Muscle of arm (tissue), 1 donor: ENCODE measurements at regions not wholly inside any gene's neighbourhood (a gene's known extent, or its start where the extent isn't known, plus 50 kb on each side); places are given as distances from the start of the nearest gene placed in this dataset.
A peak's percentile ranks its signal among the peaks of the same experiment; 100 is the strongest.

Source experiments
- DNase-seq: peaks from one replicate; pipeline ENCODE4 v3.0.0-alpha.2; 2013

- DNase-seq, result no peak
Observed at GRCh38 chr13:29713839-29714238, 118.4 kb upstream of the SLC7A1 start.

GRCh38 chr13:29711776-29712175, 116.3 kb upstream of the SLC7A1 start:
- DNase-seq, result no peak

- no peak for DNase-seq
Observed at GRCh38 chr13:29710511-29710910, 115.0 kb upstream of the SLC7A1 start.

GRCh38 chr13:29709407-29710069, 114.0 kb upstream of the SLC7A1 start:
- no peak for DNase-seq

DNA sequence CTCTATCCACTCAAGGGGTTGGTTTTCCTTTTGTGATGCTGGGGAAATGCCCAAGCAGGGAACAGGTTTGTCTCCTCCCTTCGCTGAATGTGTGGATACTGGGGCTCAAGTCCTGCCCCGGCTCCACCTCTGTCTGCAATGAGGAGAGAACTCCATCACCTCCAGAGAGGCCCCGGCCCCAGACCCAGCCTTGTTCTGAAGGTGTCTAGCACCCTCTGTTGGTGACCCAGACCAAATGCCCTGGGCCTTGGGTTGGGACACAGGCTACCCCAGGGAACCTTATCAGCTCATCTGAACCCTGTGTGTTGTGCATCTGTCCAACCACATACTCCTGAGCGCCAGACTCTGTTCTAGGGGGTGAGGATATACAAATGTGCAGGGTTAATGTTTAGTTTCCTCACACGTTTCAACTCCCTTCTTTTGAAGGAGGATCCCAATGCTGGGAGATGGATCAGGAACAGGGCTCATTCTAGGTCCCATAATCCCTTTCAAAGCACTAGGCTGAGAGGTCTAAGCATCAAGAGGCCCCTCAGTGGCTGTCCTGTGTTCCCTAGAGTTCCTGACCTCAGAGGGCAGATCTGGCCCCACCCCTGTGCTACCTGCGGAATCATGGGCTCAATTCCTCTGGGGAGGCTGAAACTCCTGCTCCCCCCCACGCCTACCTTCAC, 112.5 kb upstream of the SLC7A1 start:
- DNase-seq, result no peak

GRCh38 chr13:29706923-29707322, 111.4 kb upstream of the SLC7A1 start:
- DNase-seq, result no peak

DNA sequence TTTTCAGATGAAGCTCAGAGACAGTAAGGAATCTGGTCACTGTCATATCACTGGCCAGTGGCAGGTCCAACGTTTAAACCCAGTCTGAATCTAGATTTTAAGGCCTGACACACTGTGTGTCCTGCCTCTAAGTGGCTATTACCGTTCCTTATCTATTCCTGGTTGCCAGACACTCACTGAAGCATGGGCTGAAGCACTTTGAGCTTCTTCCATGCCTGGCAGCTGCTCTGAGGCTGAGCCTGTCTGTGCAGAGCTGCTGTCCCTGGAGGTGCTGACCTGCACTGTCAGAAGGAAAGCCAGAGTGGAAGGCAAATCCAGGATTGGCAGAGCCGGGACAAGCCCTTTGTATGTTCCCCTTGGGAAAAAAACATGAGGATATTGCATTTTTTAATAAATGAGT, 109.2 kb upstream of the SLC7A1 start:
- DNase-seq, result no peak

DNA sequence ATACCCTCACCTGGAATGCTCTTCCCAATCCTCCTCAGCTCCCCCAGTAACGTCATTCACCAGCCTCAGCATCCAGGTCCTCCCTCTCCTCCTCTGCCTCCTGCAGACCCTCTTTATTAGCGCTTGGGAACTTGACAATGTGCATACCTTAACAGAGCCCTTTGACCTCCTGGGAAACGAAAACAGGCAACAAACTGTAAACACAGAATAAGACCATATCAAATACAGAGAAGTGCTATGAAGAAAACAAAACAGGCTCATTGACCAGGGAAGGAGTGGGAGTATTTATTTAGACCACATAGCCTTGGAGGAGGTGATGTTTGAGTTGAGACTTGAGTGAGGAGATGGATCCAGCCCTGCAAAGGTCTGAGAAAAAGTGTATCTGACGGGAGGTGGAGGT, 107.9 kb upstream of the SLC7A1 start:
- DNase-seq, result no peak

GRCh38 chr13:29702912-29703351, 107.4 kb upstream of the SLC7A1 start:
- peak; percentile 17 for DNase-seq

DNA sequence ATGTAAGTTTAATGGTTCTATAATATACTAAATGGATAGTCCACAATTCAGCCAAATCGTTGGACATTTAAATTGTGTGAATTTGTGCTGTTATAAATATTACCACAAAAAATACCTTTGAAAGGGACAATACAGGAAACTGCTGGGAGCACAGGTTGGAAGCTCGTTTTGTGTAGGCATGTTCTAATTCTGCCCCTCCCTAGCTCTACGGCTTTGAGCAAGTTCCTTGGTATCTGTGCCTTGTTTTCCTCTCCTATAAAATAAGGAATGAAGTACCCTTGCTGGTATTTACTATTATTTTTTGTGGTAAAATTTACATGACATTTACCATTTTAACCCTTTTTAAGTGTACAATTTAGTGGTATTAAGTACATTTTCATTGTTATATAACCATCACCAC, 102.6 kb upstream of the SLC7A1 start:
- DNase-seq, result no peak

- DNase-seq, result no peak
Observed at GRCh38 chr13:29696606-29697005, 101.1 kb upstream of the SLC7A1 start.

DNA sequence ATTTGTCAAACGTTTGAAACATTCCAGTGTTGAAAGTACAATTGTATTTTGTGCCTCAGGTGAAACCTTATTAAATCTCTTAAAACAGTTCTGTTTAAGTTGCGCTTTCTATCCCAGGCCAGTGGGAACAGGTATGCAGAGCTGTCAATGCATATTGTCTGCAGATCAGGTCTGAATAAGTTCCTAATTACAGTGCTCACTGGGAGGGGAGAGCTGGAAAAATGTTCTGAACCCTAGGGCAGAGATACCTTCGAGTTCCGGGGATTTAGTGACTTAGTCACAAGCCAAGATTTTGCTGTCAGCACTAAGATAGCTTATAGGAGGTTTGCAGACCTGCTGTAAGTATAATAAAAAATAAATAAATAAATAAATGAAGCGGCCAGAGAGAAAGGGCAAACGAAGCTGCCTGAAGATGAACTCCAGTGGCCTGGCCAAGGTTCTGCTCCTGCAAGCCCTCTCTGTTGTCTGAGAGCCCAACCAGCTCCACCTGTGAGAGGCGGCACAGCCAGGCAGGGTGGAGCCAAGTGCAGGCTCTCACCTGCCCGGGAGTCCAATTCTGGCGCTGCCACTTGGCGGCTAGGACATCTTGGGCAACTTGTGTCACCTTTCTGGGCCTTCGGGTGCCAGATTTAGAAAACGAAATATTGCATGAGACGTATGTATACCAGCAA, 97.9 kb upstream of the SLC7A1 start:
- no peak for DNase-seq

- DNase-seq, result no peak
Observed at GRCh38 chr13:29689548-29689947, 94.1 kb upstream of the SLC7A1 start.

DNA sequence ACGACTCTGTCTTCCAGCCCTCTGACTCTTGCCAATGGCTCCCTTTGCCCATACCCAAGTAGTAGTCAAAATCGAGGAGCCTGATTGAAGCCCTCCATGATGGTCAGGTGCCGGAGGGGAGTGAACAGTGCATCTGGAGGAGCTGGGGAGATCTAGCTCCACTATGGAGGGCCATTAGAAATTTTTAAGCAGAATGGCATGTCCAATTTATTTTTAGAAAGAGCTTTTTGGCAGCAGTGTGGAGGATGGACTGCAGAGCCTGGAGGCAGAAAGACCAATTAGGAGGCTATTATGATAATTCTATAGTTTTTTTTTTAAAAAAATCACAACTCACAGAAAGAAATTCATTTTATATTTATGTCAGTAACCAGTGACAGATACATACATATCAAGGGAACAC, 92.7 kb upstream of the SLC7A1 start:
- no peak for DNase-seq

- no peak for DNase-seq
Observed at GRCh38 chr13:29684441-29684840, 89.0 kb upstream of the SLC7A1 start.

GRCh38 chr13:29683041-29683440, 87.6 kb upstream of the SLC7A1 start:
- no peak for DNase-seq

DNA sequence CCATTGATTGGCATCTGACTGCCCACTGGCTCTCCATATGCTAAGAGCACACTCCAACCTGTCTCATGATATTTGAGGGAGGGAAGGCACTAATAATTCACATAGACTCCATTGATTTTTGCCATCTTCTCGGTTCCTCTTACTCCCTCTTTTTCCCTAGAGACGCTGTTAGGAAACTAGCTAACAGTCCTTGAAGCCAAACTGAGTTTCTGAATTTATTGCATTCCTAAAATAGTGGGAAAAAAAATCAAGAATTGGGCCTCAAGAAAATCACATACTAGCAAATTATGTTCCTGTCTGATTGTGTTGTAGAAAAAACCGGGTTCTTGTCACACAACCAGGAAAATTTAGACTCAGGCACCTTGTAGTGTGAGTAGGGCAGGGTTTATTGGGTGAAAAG, 86.4 kb upstream of the SLC7A1 start:
- DNase-seq, result no peak

GRCh38 chr13:29679396-29680053, 84.0 kb upstream of the SLC7A1 start:
- DNase-seq, result no peak

GRCh38 chr13:29677627-29678026, 82.1 kb upstream of the SLC7A1 start:
- DNase-seq, result no peak

- no peak for DNase-seq
Observed at GRCh38 chr13:29676941-29677452, 81.5 kb upstream of the SLC7A1 start.

- no peak for DNase-seq
Observed at GRCh38 chr13:29676535-29676934, 81.0 kb upstream of the SLC7A1 start.

DNA sequence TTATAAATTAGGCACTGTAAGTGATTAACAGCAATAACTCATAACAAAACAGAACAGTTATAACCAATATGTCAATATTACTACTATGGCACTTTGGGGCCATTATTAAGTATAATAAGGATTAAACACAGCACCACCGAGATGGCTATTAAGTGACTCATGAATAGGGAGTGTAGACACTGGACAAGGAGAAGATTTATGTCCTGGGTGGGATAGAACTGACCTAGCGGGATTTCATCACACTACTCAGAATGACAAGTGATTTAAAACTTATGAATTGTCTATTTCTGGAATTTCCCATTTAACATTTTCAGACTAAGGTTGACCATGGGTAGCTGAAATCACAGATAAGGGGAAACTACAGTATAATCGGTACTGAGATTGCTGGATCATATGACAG, 79.0 kb upstream of the SLC7A1 start:
- DNase-seq, result no peak

DNA sequence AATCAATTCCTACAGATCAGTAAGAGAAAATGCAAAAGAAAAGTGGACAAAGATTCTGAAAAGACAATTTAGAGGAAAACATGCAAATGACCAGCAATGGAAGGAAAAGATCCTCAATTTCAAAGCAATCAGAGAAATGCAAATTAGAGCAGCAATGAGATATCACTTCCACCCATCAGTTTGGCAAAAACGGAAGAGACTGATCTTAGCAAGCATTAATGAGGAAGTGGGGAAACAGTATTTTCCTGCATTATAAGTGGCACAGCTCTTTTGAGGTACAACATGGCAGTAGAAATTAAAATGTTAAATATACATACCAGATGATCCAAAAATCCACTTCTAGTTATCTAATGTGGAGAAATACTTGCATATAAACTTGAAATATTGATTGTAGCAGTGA, 69.1 kb upstream of the SLC7A1 start:
- no peak for DNase-seq
